NCI-H2227 (cell line): ENCODE measurements at regions not wholly inside any gene's neighbourhood (a gene's known extent, or its start where the extent isn't known, plus 50 kb on each side); places are given as distances from the start of the nearest gene placed in this dataset.
"Not testable (repeated sequence)": the region's sequence is repeated elsewhere in the genome, so short reads cannot be mapped to it uniquely, and the experiment has no call there.

Source experiments
- DNase-seq: peaks from one replicate; lab custom pipeline; 2025; ENCODE audit not compliant: unreplicated experiment; lab: John Stamatoyannopoulos, UW

DNA sequence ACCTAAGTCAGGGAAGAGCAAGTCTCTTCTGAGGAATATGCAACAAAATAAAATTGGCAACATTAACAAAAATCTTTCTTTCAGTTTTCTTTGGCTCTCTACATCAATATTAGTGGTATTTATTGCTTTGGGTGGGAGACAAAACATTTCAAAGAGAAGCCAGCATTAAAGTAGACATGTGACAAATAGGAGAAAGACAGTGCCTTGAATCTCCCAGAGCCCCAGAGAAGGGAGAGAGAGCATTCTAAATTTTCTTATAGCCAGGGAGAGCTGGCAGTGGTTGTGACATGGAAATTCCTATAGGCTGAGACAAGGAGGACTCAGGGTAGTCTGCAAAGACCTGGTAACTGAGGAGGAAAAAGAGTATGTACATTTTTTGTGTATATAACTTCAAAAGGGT lies 79.4 kb upstream of the NREP start:
- DNase-seq = no peak

DNA sequence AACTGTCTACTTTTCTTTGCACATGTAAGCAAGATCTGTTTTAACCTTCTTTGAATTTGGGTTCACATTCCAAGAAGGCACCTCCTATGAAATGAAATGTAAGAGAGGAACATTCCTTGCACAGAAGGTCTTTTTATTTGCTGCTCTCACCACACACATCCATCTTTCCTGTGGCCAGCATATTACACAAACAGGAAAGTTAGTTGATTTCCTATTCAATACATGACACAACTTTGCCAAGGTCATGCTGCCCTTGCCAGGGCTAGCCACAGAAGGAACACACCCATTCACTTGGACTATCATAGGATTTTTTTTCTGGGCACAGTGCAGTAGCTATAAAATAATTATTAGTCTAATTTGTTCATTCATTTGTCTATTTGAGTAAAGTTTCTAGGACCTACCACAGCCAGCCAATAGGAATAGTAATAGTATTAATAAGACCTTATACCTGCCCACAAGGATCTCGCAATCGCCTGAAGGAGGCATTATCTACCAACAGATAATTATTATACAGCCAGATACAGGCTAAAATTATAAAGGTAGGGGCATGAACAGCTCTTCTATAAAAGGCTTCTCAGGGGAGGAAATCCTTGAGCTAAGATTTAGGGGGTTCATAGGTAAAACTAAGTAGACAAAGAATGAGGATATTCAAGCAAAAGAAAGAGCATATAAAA lies 78.1 kb upstream of the NREP start:
- DNase-seq = no peak

DNA sequence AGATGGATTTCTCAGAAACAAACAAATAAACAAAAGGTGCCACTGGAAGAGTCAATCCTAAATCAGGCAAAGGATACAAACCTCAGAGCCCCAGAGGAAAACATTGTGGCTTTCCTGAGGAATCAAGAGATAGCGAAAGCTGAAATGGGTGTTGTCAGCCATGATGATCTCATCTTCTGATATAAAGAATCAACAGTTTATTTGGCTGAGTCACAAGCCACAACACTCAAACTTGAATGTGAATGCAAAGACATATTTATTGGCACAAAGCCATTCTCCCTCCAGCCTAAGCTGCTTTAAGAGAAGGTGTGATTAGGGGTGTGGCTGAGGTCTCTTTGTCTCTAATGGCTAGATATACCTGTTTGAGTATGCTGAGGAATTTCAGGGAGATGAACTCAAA lies 73.3 kb upstream of the NREP start:
- DNase-seq = no peak

DNA sequence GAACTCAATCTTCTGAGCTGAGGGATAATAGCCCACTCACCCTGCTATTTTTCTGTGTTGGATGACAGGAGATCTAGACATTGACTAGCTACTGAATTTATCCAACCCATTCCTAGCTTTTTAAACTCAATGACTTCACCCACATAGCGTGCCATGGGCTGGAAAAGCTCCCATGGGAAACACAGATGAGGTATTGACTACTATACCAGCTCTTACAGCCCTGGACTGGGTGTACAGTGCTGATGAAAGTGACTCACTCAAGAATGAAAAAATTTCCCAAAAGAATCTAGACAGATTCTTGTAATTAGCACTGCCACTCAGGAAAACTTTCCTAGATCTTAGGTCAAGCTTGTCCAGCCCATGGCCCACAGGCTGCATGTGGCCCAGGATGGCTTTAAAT lies 72.7 kb upstream of the NREP start:
- DNase-seq = no peak

DNA sequence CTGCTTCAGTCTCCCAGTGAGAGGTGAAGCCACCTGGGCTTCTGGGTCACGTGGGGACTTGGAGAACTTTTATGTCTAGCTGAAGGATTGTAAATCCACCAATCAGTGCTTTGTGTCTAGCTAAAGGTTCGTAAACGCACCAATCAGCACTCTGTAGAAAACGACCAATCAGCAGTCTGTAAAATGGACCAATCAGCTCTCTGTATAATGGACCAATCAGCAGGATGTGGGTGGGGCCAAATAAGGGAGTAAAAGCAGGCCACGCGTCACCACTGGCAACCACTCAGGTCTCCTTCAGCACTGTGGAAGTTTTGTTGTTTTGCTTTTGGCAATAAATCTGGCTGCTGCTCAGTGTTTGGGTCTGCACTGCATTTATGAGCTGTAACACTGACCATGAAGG lies 69.1 kb upstream of the NREP start:
- no peak for DNase-seq

DNA sequence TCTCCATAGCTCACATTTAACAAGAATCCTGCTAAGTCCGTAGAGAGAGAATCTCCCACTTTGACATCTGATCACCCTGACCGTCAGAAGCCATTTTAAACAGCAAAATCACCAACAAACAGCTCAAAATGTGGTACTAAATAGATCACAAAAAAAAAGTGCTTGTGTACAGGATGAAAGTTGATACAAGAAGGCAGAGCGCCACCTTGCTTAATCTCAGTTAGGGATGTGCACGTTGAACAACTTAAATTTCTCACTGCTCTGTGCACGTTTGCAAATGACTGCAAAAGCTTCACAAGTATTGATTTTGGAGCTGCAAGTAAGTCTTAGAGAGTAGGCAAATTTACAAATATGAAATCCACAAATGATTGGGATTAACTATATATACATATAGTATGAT lies 63.1 kb upstream of the NREP start:
- no peak for DNase-seq

DNA sequence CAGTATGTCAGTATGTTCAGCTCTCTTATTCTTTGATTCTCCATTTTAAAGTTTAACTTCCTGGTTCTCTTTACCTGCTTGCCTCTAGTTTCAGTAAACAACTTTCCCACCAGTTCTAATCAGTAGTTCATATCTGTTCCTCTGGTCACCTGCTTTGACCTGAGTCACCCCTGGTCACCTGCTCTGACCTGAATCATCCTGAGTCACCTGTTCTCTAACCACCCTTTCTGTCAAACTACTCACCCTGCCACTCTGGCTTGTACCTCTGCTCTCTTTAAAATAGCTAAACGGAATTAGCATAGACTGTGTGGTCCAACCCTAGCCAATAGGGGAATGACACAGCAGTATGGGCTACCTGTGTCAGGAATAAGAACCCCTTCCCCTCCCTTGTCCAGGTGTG lies 62.0 kb upstream of the NREP start:
- DNase-seq = not testable (repeated sequence)

DNA sequence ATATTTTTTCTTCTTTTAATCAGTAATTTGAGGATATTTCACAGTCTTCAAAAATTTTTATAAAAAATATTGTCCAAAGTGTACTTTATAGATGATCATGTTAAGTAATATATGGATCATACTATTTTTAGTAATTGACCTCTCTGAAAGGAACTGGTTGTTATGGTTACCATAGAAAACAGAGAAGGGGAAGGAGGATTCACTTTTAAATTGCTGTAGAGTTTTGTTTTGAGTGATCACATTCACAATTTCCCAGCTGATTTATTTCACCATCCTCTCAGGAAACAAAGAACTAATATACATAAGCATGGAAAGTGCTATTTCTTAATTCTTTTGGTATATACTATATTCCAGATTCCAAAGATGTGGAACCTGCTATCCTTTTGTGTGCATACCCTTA lies 56.5 kb upstream of the NREP start:
- no peak for DNase-seq

DNA sequence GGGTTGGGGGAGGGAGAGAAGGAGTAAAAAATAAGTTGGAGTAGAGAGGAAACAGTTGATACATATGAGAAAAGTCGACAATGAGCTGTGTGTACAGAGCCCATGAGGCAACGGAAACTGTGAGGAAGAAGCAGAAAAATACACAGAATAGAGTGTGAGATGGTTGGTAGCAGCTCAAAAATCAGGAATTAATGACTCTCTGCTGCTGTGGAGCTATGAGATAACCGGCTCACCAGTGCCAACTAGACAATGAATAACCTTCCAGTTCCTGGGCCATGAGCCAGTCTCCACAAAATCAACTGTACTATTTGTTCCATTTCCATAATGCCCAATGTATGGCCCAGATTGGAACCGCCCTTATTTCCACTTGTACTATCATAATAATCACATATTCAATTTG lies 53.1 kb upstream of the NREP start:
- DNase-seq = no peak
